Thyroid gland (tissue), 4 donors: ENCODE measurements at regions not wholly inside any gene's neighbourhood (a gene's known extent, or its start where the extent isn't known, plus 50 kb on each side); places are given as distances from the start of the nearest gene placed in this dataset.

Experiments used
- DNase-seq, 2 donors: peaks; one replicate each; pipeline ENCODE4 v3.0.0-alpha.2; 2019
- H3K27ac ChIP-seq, 3 donors: fragments of 200-600 bp; sonication (generic); 1 replicate in 2 of 3; 2 replicates in 1 of 3; pipeline ENCODE4 v1.5.1; 2016 to 2019; ENCODE audit warnings: mild to moderate bottlenecking in 1 of 3, moderate library complexity in 1 of 3
- H3K27me3 ChIP-seq: fragments of 200-600 bp; sonication (generic); one replicate; pipeline ENCODE4 v1.5.1; 2019
- H3K36me3 ChIP-seq, 2 donors: fragments of 200-600 bp; sonication (generic); one replicate each; pipeline ENCODE4 v1.5.1; 2016 to 2019
- H3K4me1 ChIP-seq, 2 donors: fragments of 200-600 bp; sonication (generic); one replicate each; pipeline ENCODE4 v1.5.1; 2017 to 2019
- H3K4me3 ChIP-seq, 3 donors: fragments of 200-600 bp; sonication (generic); replicated peaks in 1 of 3; 1 replicate in 2 of 3; 2 replicates in 1 of 3; pipeline ENCODE4 v1.5.1; 2016; ENCODE audit warnings: mild to moderate bottlenecking in 1 of 3
- H3K9me3 ChIP-seq: fragments of 200-600 bp; sonication (generic); one replicate; pipeline ENCODE4 v1.5.1; 2017
- POLR2A ChIP-seq, 2 donors: fragments of 450-650 bp; IDR thresholded peaks; one replicate each; pipeline ENCODE4 v1.6.1; 2017; ENCODE audit warnings: antibody characterized with exemption in 2 of 2, mild to moderate bottlenecking in 2 of 2, moderate library complexity in 1 of 2
- WGBS, 2 donors: methylation state at CpG; one replicate each; pipeline ENCODE4 v1.1.5; 2017; 5-methylcytosine and 5-hydroxymethylcytosine counted together
- intact Hi-C: fragments of 100-400 bp; cut with DNase I; formaldehyde crosslinking; loops from one replicate; pipeline ENCODE4 v1.15.1; 2023
- TF ChIP-seq, protein P1 (sequence below), 6 experiments: fragments of 200-600 bp in 3 of 6; fragments of 450-650 bp in 3 of 6; sonication (generic) in 3 of 6; IDR thresholded peaks; one replicate each; pipeline ENCODE4 v1.5.1; 2016 to 2019; ENCODE audit warnings: antibody characterized with exemption in 6 of 6, mild to moderate bottlenecking in 2 of 6, inconsistent platforms in 1 of 6, moderate library complexity in 1 of 6

- no peaks in the 10 kb centered on the region for H3K4me1 ChIP-seq
- TF ChIP-seq, protein P1, sequence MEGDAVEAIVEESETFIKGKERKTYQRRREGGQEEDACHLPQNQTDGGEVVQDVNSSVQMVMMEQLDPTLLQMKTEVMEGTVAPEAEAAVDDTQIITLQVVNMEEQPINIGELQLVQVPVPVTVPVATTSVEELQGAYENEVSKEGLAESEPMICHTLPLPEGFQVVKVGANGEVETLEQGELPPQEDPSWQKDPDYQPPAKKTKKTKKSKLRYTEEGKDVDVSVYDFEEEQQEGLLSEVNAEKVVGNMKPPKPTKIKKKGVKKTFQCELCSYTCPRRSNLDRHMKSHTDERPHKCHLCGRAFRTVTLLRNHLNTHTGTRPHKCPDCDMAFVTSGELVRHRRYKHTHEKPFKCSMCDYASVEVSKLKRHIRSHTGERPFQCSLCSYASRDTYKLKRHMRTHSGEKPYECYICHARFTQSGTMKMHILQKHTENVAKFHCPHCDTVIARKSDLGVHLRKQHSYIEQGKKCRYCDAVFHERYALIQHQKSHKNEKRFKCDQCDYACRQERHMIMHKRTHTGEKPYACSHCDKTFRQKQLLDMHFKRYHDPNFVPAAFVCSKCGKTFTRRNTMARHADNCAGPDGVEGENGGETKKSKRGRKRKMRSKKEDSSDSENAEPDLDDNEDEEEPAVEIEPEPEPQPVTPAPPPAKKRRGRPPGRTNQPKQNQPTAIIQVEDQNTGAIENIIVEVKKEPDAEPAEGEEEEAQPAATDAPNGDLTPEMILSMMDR (IDR thresholded peaks at IDR 0.05) = no peak
- TF ChIP-seq POLR2A (IDR thresholded peaks at IDR 0.05) = no peak
- intact Hi-C loops = no loop called here
- DNase-seq = no peak
- 70 to 75% methylated on average over 2 of the region's 2 CpGs for WGBS, 2 donors
- no peaks in the 10 kb centered on the region for H3K9me3 ChIP-seq
- no peaks in the 10 kb centered on the region for H3K36me3 ChIP-seq
- H3K27ac ChIP-seq = no peak overlapping the region
- H3K27me3 ChIP-seq = no peaks in the 10 kb centered on the region
- no peak overlapping the region for H3K4me3 ChIP-seq
These were observed 272.3 kb downstream of the CD109 start for GRCh38 chr6:73968221-73968757.

GRCh38 chr6:73965539-73966029 is 269.6 kb downstream of the CD109 start:
- H3K4me1 ChIP-seq = no peaks in the 10 kb centered on the region
- no peaks in the 10 kb centered on the region for H3K9me3 ChIP-seq
- H3K27ac ChIP-seq = no peak overlapping the region
- no peak overlapping the region for H3K4me3 ChIP-seq
- no peak for DNase-seq
- no peak for TF ChIP-seq POLR2A (IDR thresholded peaks at IDR 0.05)
- 56 to 57% methylated on average over 1 of the region's 1 CpG for WGBS, 2 donors
- intact Hi-C loops = no loop called here
- H3K36me3 ChIP-seq = no peaks in the 10 kb centered on the region
- H3K27me3 ChIP-seq = no peaks in the 10 kb centered on the region

- WGBS, 2 donors = 41 to 92% methylated on average over 2 of the region's 2 CpGs
- intact Hi-C loops = no loop called here
These were observed 268.3 kb downstream of the CD109 start for GRCh38 chr6:73964241-73964854.

GRCh38 chr6:73962884-73963283 is 266.9 kb downstream of the CD109 start:
- no peak for DNase-seq
- intact Hi-C loops = no loop called here
- 92% methylated on average over 3 of the region's 3 CpGs for WGBS, 2 donors

More at GRCh38 chr6:73964241-73964854, 268.3 kb downstream of the CD109 start:
- no peak for TF ChIP-seq POLR2A (IDR thresholded peaks at IDR 0.05)
- TF ChIP-seq, protein P1 (IDR thresholded peaks at IDR 0.05) = no peak
- Histone ChIP-seq H3K36me3 (no peaks in the 10 kb centered on the region), H3K27ac (no peak overlapping the region), H3K9me3 (no peaks in the 10 kb centered on the region), H3K4me1 (no peaks in the 10 kb centered on the region), H3K4me3 (no peak overlapping the region), H3K27me3 (no peaks in the 10 kb centered on the region)
- DNase-seq = no peak

GRCh38 chr6:73956305-73956704 is 260.3 kb downstream of the CD109 start:
- Histone ChIP-seq H3K27me3 (no peaks in the 10 kb centered on the region), H3K36me3 (no peaks in the 10 kb centered on the region), H3K27ac (no peak overlapping the region), H3K9me3 (no peaks in the 10 kb centered on the region), H3K4me1 (no peaks in the 10 kb centered on the region), H3K4me3 (no peak overlapping the region)
- intact Hi-C loops = no loop called here
- no peak for DNase-seq
- 88 to 94% methylated on average over 1 of the region's 1 CpG for WGBS, 2 donors
- no peak for TF ChIP-seq POLR2A (IDR thresholded peaks at IDR 0.05)
- TF ChIP-seq, protein P1 (IDR thresholded peaks at IDR 0.05) = no peak

More at GRCh38 chr6:73962884-73963283, 266.9 kb downstream of the CD109 start:
- Histone ChIP-seq H3K27ac (no peak overlapping the region), H3K36me3 (no peaks in the 10 kb centered on the region), H3K9me3 (no peaks in the 10 kb centered on the region), H3K4me1 (no peaks in the 10 kb centered on the region), H3K4me3 (no peak overlapping the region), H3K27me3 (no peaks in the 10 kb centered on the region)
- no peak for TF ChIP-seq POLR2A (IDR thresholded peaks at IDR 0.05)
- TF ChIP-seq, protein P1 (IDR thresholded peaks at IDR 0.05) = no peak
